Large intestine (tissue), 3 donors: ENCODE measurements at regions not wholly inside any gene's neighbourhood (a gene's known extent, or its start where the extent isn't known, plus 50 kb on each side); places are given as distances from the start of the nearest gene placed in this dataset.

Source experiments
- DNase-seq, 2 donors: peaks; one replicate each; pipeline versions ENCODE4 v3.0.0 to v3.0.0-alpha.2; 2013
- H3K27ac ChIP-seq: one replicate; pipeline ENCODE4 v1.5.1; 2013; ENCODE audit warnings: low read length
- H3K27me3 ChIP-seq: 2 replicates; pipeline ENCODE4 v1.6.1; 2013; ENCODE audit warnings: low read length; ENCODE audit not compliant: control insufficient read depth, insufficient read depth
- H3K36me3 ChIP-seq: 2 replicates; pipeline ENCODE4 v1.6.1; 2013; ENCODE audit warnings: low read length; ENCODE audit not compliant: control insufficient read depth, insufficient read depth
- H3K4me1 ChIP-seq: one replicate; pipeline ENCODE4 v1.6.1; 2013; ENCODE audit warnings: low read length; ENCODE audit not compliant: control insufficient read depth, insufficient read depth
- H3K4me3 ChIP-seq: one replicate; pipeline ENCODE4 v1.5.1; 2013; ENCODE audit warnings: low read length
- H3K9me3 ChIP-seq: one replicate; pipeline ENCODE4 v1.6.1; 2013; ENCODE audit warnings: mild to moderate bottlenecking, low read depth, low read length, moderate library complexity; ENCODE audit not compliant: control insufficient read depth
- WGBS: methylation state at CpG from one replicate; pipeline ENCODE4 v1.1.5; 2013; ENCODE audit warnings: low lambda C conversion rate; ENCODE audit not compliant: insufficient coverage; 5-methylcytosine and 5-hydroxymethylcytosine counted together

DNA sequence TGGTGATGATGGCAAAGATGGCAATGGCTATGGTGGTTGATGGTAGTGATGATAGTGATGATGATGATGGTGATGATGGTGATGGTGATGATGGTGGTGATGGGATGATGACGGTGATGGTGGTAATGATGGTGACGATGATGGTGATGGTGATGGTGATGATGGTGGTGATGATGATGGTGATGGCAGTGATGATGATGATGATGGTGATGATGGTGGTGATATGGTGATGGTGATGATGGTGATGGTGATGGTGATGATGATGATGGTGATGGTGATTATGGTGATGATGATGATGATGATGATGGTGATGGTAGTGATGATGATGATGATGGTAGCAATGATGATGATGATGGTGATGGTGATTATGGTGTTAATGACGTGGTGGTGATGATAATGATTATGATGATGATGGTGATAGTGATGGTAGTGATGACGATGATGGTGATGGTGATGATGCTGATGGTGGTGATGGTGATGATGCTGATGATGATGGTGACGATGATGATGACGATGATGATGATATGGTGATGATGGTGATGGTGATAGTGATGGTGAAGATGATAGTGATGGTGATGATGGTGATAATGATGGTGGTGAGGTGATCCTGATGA lies 232.1 kb downstream of the BRD1 start:
- no peak for DNase-seq
- H3K36me3 ChIP-seq = no peaks in the 10 kb centered on the region
- H3K4me3 ChIP-seq = no peak overlapping the region
- no peak overlapping the region for H3K27ac ChIP-seq
- no peaks in the 10 kb centered on the region for H3K9me3 ChIP-seq
- 100% methylated on average over 4 of the region's 6 CpGs for WGBS
- no peaks in the 10 kb centered on the region for H3K27me3 ChIP-seq
- H3K4me1 ChIP-seq = no peaks in the 10 kb centered on the region

DNA sequence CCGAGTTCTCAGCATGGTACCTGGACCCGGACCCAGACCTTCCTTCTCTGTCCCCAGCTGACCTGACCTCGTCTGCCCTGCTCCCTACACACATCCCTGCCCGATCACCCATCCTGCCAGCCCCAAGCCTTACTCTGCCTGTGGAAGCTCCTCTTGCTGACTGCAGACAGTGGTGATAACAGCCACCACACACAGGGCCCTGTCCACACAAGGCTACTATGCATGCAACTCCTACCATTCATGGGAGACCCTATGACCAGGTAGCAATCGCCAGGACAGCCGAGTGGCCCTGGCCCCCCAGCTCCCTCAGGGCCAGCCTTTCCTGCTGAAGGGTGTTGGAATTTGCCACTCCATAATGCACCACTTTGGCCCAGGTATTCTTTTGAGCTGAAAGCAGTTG lies 233.6 kb downstream of the BRD1 start:
- no peak overlapping the region for H3K27ac ChIP-seq
- DNase-seq = no peak
- no peaks in the 10 kb centered on the region for H3K9me3 ChIP-seq
- H3K36me3 ChIP-seq = no peaks in the 10 kb centered on the region
- WGBS = no CpG with 5 or more reads among the region's 6 CpGs
- no peaks in the 10 kb centered on the region for H3K4me1 ChIP-seq
- no peak overlapping the region for H3K4me3 ChIP-seq
- no peaks in the 10 kb centered on the region for H3K27me3 ChIP-seq

DNA sequence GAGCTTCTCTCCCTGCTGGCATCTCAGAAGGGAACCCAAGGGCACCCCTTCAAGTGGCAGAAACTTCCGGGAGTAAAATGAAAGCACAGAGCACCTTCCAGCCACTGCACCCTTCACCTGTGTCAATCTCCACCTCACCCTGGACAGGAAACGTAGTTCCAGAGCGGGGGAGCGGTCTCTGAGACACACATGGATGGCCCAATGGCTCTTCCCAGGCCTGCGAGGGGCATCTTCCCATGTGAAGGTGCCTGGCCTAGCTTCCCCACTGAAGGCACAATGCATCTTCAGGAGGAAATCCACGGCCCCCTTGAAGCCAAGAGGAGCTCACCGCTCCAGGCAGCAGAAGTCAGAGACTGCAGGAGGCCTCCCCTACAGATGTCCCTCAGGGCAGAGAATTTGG lies 234.2 kb downstream of the BRD1 start:
- H3K4me1 ChIP-seq = no peaks in the 10 kb centered on the region
- DNase-seq = no peak
- no peak overlapping the region for H3K27ac ChIP-seq
- WGBS = no CpG with 5 or more reads among the region's 7 CpGs
- H3K27me3 ChIP-seq = no peaks in the 10 kb centered on the region
- H3K36me3 ChIP-seq = no peaks in the 10 kb centered on the region
- H3K9me3 ChIP-seq = no peaks in the 10 kb centered on the region
- H3K4me3 ChIP-seq = no peak overlapping the region

DNA sequence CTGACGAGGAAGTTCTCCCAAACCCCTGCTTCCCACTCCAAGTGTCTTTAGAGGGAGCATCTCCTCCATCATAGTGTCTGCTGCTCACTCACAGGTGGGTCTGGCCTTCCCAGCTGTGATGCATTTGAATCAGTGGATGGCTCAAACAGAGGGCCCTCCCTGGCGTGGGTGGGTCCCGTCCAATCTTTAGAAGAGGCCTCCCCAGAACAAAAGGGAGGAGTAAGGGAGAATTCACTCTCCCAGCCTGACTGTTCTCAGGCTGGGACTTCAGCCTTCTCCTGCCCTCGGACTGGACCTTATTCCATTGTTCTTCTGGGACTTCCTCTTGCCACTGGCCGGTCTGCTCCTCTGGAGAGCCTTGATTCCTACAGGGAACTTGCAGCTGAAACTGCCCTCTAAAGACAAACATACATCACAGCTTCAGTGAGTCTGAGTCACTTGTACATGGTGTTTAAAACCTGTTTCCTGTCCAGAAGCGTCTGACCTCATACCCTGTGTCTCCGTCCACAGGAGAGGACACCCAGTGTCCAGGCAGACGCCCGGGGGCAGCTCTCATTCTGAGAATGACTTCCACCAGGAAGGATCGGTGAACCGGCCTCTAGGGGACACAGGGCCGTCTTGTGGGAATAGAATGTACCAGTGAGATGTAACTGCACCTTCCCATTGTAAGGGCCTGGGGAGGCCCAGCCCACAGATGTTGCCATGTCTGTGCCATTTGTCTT lies 234.7 kb downstream of the BRD1 start:
- no peak for DNase-seq
- Histone ChIP-seq H3K36me3 (no peaks in the 10 kb centered on the region), H3K4me3 (no peak overlapping the region), H3K4me1 (no peaks in the 10 kb centered on the region), H3K9me3 (no peaks in the 10 kb centered on the region), H3K27ac (no peak overlapping the region), H3K27me3 (no peaks in the 10 kb centered on the region)
- no CpG with 5 or more reads among the region's 12 CpGs for WGBS

DNA sequence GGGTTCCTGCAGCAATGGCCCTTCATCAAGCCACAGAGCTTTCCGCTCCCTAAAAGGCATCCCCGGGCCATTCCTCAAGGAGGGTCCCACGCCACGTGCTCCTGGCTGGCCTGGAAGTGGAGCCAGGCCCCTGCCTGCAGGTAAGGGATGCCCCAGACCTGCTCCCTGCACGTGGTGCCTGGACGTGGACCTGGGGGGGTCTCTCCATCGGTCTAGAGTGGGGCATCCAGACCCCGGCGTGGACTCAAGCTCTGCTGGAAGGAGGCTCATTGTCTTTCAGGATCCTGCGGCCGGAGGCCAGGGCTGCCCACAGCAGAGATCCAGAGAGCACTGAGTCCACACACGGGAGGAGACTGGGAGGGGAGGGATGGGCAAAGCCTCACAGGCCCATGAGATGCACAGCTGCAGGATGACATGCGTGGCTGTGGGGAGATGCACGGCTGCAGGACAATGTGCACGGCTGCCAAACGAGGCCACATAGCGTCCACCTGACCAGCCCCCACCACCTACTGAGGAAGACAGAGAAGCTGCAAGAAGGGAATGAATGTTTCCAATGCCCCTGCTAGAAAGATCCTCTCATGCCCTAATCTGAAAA lies 236.7 kb downstream of the BRD1 start:
- Histone ChIP-seq H3K36me3 (no peaks in the 10 kb centered on the region), H3K27ac (no peak overlapping the region), H3K4me1 (no peaks in the 10 kb centered on the region), H3K9me3 (no peaks in the 10 kb centered on the region), H3K4me3 (no peak overlapping the region), H3K27me3 (no peaks in the 10 kb centered on the region)
- WGBS = no CpG with 5 or more reads among the region's 17 CpGs
- no peak for DNase-seq

DNA sequence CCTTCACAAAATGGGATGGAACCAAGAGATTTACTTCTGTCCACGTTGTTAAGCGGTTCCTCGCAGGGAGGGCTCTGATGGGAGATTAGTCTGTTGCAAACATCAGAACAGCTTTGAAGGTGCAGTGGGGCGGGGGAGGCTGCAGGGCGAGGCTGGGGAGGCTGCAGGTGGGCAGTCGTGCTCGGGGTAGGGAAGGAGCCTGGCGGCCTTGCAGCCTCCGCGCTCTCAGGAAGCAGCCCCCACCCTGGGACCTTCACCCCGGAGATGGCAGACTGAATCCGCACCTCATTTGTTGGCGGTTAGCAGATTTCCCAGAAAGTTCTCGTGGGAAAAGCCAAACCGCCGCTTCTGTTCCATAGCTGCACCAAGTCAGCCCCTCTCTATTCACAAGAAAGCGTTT lies 237.3 kb downstream of the BRD1 start:
- H3K9me3 ChIP-seq = no peaks in the 10 kb centered on the region
- no CpG with 5 or more reads among the region's 17 CpGs for WGBS

DNA sequence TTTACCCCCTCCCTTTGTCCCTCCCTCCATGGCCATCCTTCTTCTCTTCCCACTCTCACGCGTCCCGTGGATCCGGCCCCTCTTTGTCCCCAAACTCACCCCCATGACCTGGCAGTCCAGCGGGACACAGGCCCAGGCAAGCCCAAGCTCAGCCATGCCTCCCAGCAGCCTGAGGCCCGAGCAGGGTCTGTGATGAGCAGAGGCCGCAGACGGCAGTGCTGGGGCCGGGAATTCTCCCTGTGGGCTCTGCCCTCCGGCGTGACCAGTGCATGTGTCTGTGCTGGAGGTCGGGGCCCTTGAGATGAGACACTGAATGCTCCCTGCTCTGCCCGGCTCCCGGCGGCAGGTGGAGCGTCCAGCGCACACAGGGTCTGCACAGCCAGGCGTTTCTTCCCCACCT lies 237.9 kb downstream of the BRD1 start:
- Histone ChIP-seq H3K27me3 (no peaks in the 10 kb centered on the region), H3K27ac (no peak overlapping the region), H3K36me3 (no peaks in the 10 kb centered on the region), H3K4me1 (no peaks in the 10 kb centered on the region), H3K9me3 (no peaks in the 10 kb centered on the region), H3K4me3 (no peak overlapping the region)
- no CpG with 5 or more reads among the region's 18 CpGs for WGBS
- DNase-seq = no peak

More for the DNA sequence above, 237.3 kb downstream of the BRD1 start:
- Histone ChIP-seq H3K27me3 (no peaks in the 10 kb centered on the region), H3K4me3 (no peak overlapping the region), H3K4me1 (no peaks in the 10 kb centered on the region), H3K36me3 (no peaks in the 10 kb centered on the region), H3K27ac (no peak overlapping the region)
- DNase-seq = no peak

DNA sequence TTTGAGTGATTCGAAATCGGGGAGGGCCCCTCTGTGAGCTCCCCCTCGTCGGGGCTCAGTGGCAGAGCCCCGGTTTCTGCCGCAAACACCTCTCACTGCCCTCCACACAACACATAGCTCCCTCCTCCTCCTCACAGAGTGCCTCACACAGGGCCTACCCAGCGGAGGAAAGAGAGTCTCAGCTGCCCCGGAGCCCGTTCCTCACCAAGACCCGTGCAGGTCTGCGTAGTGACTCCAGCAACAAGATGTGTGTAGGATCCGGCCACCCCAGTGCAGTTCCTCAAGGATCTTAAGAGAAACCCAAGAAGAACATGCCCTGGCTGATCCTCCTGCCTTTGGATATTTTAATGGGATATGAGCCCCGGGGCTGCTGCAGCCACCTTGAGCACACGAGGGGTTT lies 238.4 kb downstream of the BRD1 start:
- no peaks in the 10 kb centered on the region for H3K4me1 ChIP-seq
- no peak overlapping the region for H3K4me3 ChIP-seq
- H3K9me3 ChIP-seq = no peaks in the 10 kb centered on the region
- no CpG with 5 or more reads among the region's 14 CpGs for WGBS
- no peaks in the 10 kb centered on the region for H3K27me3 ChIP-seq
- H3K36me3 ChIP-seq = no peaks in the 10 kb centered on the region
- DNase-seq = no peak
- no peak overlapping the region for H3K27ac ChIP-seq

DNA sequence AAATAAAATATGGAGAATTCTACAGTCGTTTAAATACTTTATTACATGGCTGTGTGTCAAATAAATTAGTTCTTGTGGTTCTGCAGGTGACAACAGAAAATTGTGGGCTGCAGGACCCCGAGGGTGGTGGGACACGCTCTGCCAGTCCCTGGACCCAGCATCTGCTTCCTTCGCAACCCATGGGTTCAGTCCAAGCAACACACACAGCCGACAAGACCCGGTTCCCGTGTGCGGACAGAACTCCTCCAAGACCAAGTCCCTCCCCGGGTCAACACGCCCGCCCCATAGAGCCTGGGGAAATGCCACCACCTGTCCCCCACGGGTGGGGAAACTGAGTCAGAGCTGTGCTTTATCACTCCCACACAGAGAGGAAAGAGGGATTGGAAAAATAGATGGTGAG lies 238.9 kb downstream of the BRD1 start:
- no peak overlapping the region for H3K27ac ChIP-seq
- H3K27me3 ChIP-seq = no peaks in the 10 kb centered on the region
- no peak overlapping the region for H3K4me3 ChIP-seq
- no peaks in the 10 kb centered on the region for H3K9me3 ChIP-seq
- no peaks in the 10 kb centered on the region for H3K36me3 ChIP-seq
- no peak for DNase-seq
- WGBS = no CpG with 5 or more reads among the region's 12 CpGs
- no peaks in the 10 kb centered on the region for H3K4me1 ChIP-seq

DNA sequence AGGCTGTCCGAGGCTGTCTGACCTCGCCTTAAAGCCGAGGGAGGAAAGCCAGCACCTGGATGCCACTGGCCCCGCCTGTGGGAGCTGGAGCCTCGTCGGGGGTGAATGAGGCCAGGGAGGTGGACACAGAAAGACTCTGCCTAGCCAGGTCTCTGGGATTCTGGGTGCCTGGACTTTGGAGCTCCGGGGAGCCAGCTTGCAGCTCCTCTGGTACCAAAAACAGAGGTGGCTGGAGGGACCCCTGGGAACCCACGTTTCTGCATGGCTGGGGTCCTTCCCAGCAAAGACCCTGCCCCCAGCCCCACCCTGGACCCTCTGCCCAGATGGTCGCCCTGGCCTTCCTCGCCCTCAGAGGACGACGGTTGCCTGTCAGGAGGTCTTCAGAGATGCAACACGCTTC lies 239.7 kb downstream of the BRD1 start:
- H3K27me3 ChIP-seq = no peaks in the 10 kb centered on the region
- no peak overlapping the region for H3K4me3 ChIP-seq
- H3K27ac ChIP-seq = no peak overlapping the region
- no peaks in the 10 kb centered on the region for H3K4me1 ChIP-seq
- WGBS = no CpG with 5 or more reads among the region's 13 CpGs
- no peak for DNase-seq
- H3K9me3 ChIP-seq = no peaks in the 10 kb centered on the region
- H3K36me3 ChIP-seq = no peaks in the 10 kb centered on the region

DNA sequence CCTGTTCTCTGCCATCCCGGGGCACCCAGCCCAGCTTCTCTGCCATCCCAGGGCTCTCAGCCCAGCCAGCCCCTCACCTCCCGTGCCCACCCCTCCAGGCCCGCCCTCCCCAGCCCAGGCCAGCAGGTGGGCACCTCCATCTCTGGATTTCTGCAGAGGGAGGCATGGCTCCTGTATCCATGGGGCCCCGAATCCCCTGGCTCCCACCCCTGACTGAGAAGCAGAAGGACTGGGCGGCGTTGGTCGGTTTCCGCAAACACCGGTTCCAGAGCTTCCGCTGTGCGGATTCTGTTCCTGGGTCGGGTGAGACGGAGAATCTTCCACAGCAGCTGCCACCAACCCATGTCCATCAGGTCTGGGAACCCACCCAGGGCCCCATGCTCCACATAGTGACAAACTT lies 240.3 kb downstream of the BRD1 start:
- WGBS = no CpG with 5 or more reads among the region's 13 CpGs
- Histone ChIP-seq H3K36me3 (no peaks in the 10 kb centered on the region), H3K4me1 (no peaks in the 10 kb centered on the region), H3K27me3 (no peaks in the 10 kb centered on the region), H3K27ac (no peak overlapping the region), H3K4me3 (no peak overlapping the region), H3K9me3 (no peaks in the 10 kb centered on the region)
- no peak for DNase-seq
